ENCODE measurements at regions not wholly inside any gene's neighbourhood (a gene's known extent, or its start where the extent isn't known, plus 50 kb on each side); places are given as distances from the start of the nearest gene placed in this dataset.

GRCh38 chr10:133008736-133009135 lies 66.4 kb upstream of the CFAP46 start:
- Histone ChIP-seq H3K4me2 (ENCODE audit: insufficient read depth, low read length) (no peak overlapping the region), H3K9ac (replicated peaks; ENCODE audit: extremely low read depth, insufficient read depth, low read length) (no peak overlapping the region), H3K79me2 (ENCODE audit: control insufficient read depth, insufficient read depth, low read length) (no peaks in the 10 kb centered on the region), H3K9me1 (replicated peaks; ENCODE audit: control insufficient read depth, extremely low read depth, insufficient read depth, low read length) (no peaks in the 10 kb centered on the region), H3K9me3 (replicated peaks; ENCODE audit: control insufficient read depth, insufficient read depth, low read length) (no peaks in the 10 kb centered on the region), H3K36me3 (ENCODE audit: control insufficient read depth in 2 of 2, extremely low read depth in 1 of 2, insufficient read depth in 2 of 2, low read length in 2 of 2) (no peaks in the 10 kb centered on the region), H2AFZ (ENCODE audit: low read depth, low read length) (no peak overlapping the region), H3K27ac (ENCODE audit: insufficient read depth, low read depth, low read length) (no peak overlapping the region), H3K27me3 (ENCODE audit: control insufficient read depth in 2 of 2, insufficient read depth in 2 of 2, low read length in 2 of 2) (no peaks in the 10 kb centered on the region), H4K20me1 (replicated peaks; ENCODE audit: control insufficient read depth, extremely low read depth, insufficient read depth, low read length) (no peaks in the 10 kb centered on the region), H3K4me1 (ENCODE audit: control insufficient read depth, extremely low read depth, insufficient read depth, low read length) (no peaks in the 10 kb centered on the region), H3K4me3 (replicated peaks in 1 of 3; ENCODE audit: insufficient read depth in 1 of 3, low read depth in 1 of 3, low read length in 3 of 3) (no peak overlapping the region)
- dilution Hi-C loops (cut with MboI; ENCODE audit: extremely low pct_ligation_motif_present, low sequenced_read_pairs) = no loop called here
- DNase-seq (ENCODE audit: low read depth, low spot score) (no peak), FAIRE-seq (no peak)
- ChIA-PET POLR2A (no interaction called here), CTCF (no interaction called here)
- TF ChIP-seq POLR2A (IDR thresholded peaks at IDR 0.05; ENCODE audit: low read depth, low read length) (no peak), EZH2 (IDR thresholded peaks at IDR 0.05; ENCODE audit: borderline replicate concordance, low read depth, low read length, severe bottlenecking) (no peak), MYC (IDR thresholded peaks at IDR 0.05; ENCODE audit: low read depth, low read length) (no peak)
- intact Hi-C loops (cut with micrococcal nuclease) = no loop called here
- BruUV-seq (replicated peaks) = no TSS peak

- H4K20me1 ChIP-seq (replicated peaks; ENCODE audit: control insufficient read depth, extremely low read depth, insufficient read depth, low read length) = no peaks in the 10 kb centered on the region
- BruUV-seq (replicated peaks) = no TSS peak
- no peaks in the 10 kb centered on the region for H3K4me1 ChIP-seq (ENCODE audit: control insufficient read depth, extremely low read depth, insufficient read depth, low read length)
- no peak overlapping the region for H3K27ac ChIP-seq (ENCODE audit: insufficient read depth, low read depth, low read length)
- no peak for TF ChIP-seq POLR2AphosphoS5 (IDR thresholded peaks at IDR 0.05; ENCODE audit: insufficient read depth, low read depth, low read length)
- TF ChIP-seq MAX (IDR thresholded peaks at IDR 0.05; ENCODE audit: insufficient read depth, insufficient read length) = no peak
- TF ChIP-seq EZH2 (IDR thresholded peaks at IDR 0.05; ENCODE audit: borderline replicate concordance, low read depth, low read length, severe bottlenecking) = no peak
- no peak for TF ChIP-seq POLR2A (IDR thresholded peaks at IDR 0.05; ENCODE audit: low read depth, low read length)
- DNase-seq (ENCODE audit: low read depth, low spot score) (no peak), FAIRE-seq (no peak)
- H2AFZ ChIP-seq (ENCODE audit: low read depth, low read length) = no peak overlapping the region
- CTCF ChIA-PET = no interaction called here
- no peaks in the 10 kb centered on the region for H3K36me3 ChIP-seq (ENCODE audit: control insufficient read depth in 2 of 2, extremely low read depth in 1 of 2, insufficient read depth in 2 of 2, low read length in 2 of 2)
- H3K27me3 ChIP-seq (ENCODE audit: control insufficient read depth in 2 of 2, insufficient read depth in 2 of 2, low read length in 2 of 2) = no peaks in the 10 kb centered on the region
- no peaks in the 10 kb centered on the region for H3K9me3 ChIP-seq (replicated peaks; ENCODE audit: control insufficient read depth, insufficient read depth, low read length)
- dilution Hi-C loops (cut with MboI; ENCODE audit: extremely low pct_ligation_motif_present, low sequenced_read_pairs) (no loop called here), intact Hi-C loops (cut with micrococcal nuclease) (no loop called here)
- H3K4me2 ChIP-seq (ENCODE audit: insufficient read depth, low read length) = no peak overlapping the region
- POLR2A ChIA-PET = no interaction called here
- no peaks in the 10 kb centered on the region for H3K9me1 ChIP-seq (replicated peaks; ENCODE audit: control insufficient read depth, extremely low read depth, insufficient read depth, low read length)
- no peak overlapping the region for H3K4me3 ChIP-seq (replicated peaks in 1 of 3; ENCODE audit: insufficient read depth in 1 of 3, low read depth in 1 of 3, low read length in 3 of 3)
- H3K9ac ChIP-seq (replicated peaks; ENCODE audit: extremely low read depth, insufficient read depth, low read length) = no peak overlapping the region
- no peaks in the 10 kb centered on the region for H3K79me2 ChIP-seq (ENCODE audit: control insufficient read depth, insufficient read depth, low read length)
These were observed 65.8 kb upstream of the CFAP46 start for GRCh38 chr10:133008196-133008595.

Measured in endothelial cell of umbilical vein (primary cell).